H1 (cell line): ENCODE measurements at regions not wholly inside any gene's neighbourhood (a gene's known extent, or its start where the extent isn't known, plus 50 kb on each side); places are given as distances from the start of the nearest gene placed in this dataset.

Source experiments
- CTCF ChIA-PET: fragments of 300-600 bp; sonication (Branson Sonifier 250); formaldehyde crosslinking; loops from one replicate; lab custom pipeline; 2021; ENCODE audit not compliant: partially characterized antibody; lab: Charles Lee
- POLR2A ChIA-PET: fragments of 300-600 bp; sonication (Branson Sonifier 250); formaldehyde crosslinking; loops from one replicate; lab custom pipeline; 2021; ENCODE audit warnings: inconsistent platforms; ENCODE audit not compliant: partially characterized antibody; lab: Charles Lee
- DNase-seq, 2 experiments: peaks; one replicate each; pipeline versions ENCODE4 v3.0.0 to v3.0.0-alpha.2; 2010 to 2022; ENCODE audit warnings: low spot score in 2 of 2, low read depth in 1 of 2, mixed read lengths in 1 of 2
- FAIRE-seq: peaks from 2 replicates; lab custom pipeline; 2011; peaks lifted over from hg19 to GRCh38; lab: Jason Lieb, UNC
- H2AFZ ChIP-seq: 2 replicates; pipeline ENCODE4 v1.8.1; 2012; ENCODE audit warnings: low read length, inconsistent platforms
- H2AK5ac ChIP-seq: 2 replicates; pipeline ENCODE4 v1.6.1; 2013; ENCODE audit warnings: low read depth, low read length
- H2BK120ac ChIP-seq: replicated peaks from 2 replicates; pipeline ENCODE3; 2013; ENCODE audit warnings: low read depth, low read length, inconsistent platforms
- H2BK12ac ChIP-seq: 2 replicates; pipeline ENCODE4 v1.6.1; 2013; ENCODE audit warnings: low read depth, low read length
- H2BK15ac ChIP-seq: 2 replicates; pipeline ENCODE4 v1.6.1; 2013; ENCODE audit warnings: low read length
- H2BK20ac ChIP-seq: 2 replicates; pipeline ENCODE4 v1.6.1; 2013; ENCODE audit warnings: low read length
- H2BK5ac ChIP-seq: 2 replicates; pipeline ENCODE4 v1.6.1; 2013; ENCODE audit warnings: low read depth, low read length
- H3K14ac ChIP-seq: 2 replicates; pipeline ENCODE4 v1.6.1; 2013; ENCODE audit warnings: inconsistent platforms; ENCODE audit not compliant: insufficient read length
- H3K18ac ChIP-seq: 2 replicates; pipeline ENCODE4 v1.6.1; 2013; ENCODE audit warnings: low read length; ENCODE audit errors: extremely low read depth
- H3K23ac ChIP-seq: 2 replicates; pipeline ENCODE4 v1.6.1; 2013; ENCODE audit warnings: inconsistent platforms; ENCODE audit not compliant: insufficient read length
- H3K23me2 ChIP-seq: 2 replicates; pipeline ENCODE4 v1.6.1; 2013; ENCODE audit warnings: low read depth, low read length
- H3K27ac ChIP-seq: 2 replicates; pipeline ENCODE4 v1.6.1; 2011; ENCODE audit warnings: low read depth, low read length, inconsistent platforms
- H3K27me3 ChIP-seq, 4 experiments: replicated peaks in 1 of 4; 1 replicate in 1 of 4; 2 replicates in 3 of 4; pipeline versions ENCODE4 v1.6.1 to v1.8.1; 2011 to 2013; ENCODE audit warnings: low read length in 3 of 4, mild to moderate bottlenecking in 3 of 4, inconsistent platforms in 2 of 4, mixed read lengths in 2 of 4, moderate library complexity in 1 of 4; ENCODE audit not compliant: control insufficient read depth in 3 of 4, insufficient read depth in 3 of 4; ENCODE audit errors: extremely low read depth in 1 of 4
- H3K36me3 ChIP-seq, 4 experiments: 2 replicates each; pipeline versions ENCODE4 v1.6.1 to v1.8.1; 2011 to 2013; ENCODE audit warnings: mild to moderate bottlenecking in 4 of 4, low read length in 3 of 4, moderate library complexity in 2 of 4, control low read depth in 1 of 4, inconsistent platforms in 1 of 4; ENCODE audit not compliant: insufficient read depth in 4 of 4, control insufficient read depth in 2 of 4
- H3K4ac ChIP-seq: replicated peaks from 2 replicates; pipeline ENCODE3; 2013; ENCODE audit warnings: low read length, low read depth, mixed read lengths, inconsistent platforms; ENCODE audit not compliant: insufficient read length
- H3K4me1 ChIP-seq, 4 experiments: replicated peaks in 1 of 4; 1 replicate in 1 of 4; 2 replicates in 3 of 4; pipeline versions ENCODE4 v1.6.1 to v1.8.1; 2011 to 2013; ENCODE audit warnings: low read length in 3 of 4, inconsistent platforms in 2 of 4, mixed read lengths in 1 of 4; ENCODE audit not compliant: insufficient read depth in 4 of 4, control insufficient read depth in 3 of 4
- H3K4me2 ChIP-seq, 2 experiments: 2 replicates each; pipeline versions ENCODE4 v1.6.1 to v1.8.1; 2011 to 2013; ENCODE audit warnings: low read depth in 2 of 2, low read length in 2 of 2, control low read depth in 1 of 2, inconsistent platforms in 1 of 2, mild to moderate bottlenecking in 1 of 2; ENCODE audit not compliant: insufficient read depth in 1 of 2
- H3K4me3 ChIP-seq, 4 experiments: fragments of 200-600, 300-600 bp in 1 of 4; sonication (generic), shearing (Covaris generic), sonication (Bioruptor Twin) in 1 of 4; 2 replicates each; pipeline versions ENCODE4 v1.5.1 to v1.8.1; 2011 to 2016; ENCODE audit warnings: low read length in 4 of 4, low read depth in 3 of 4, control low read depth in 2 of 4, inconsistent platforms in 2 of 4, mild to moderate bottlenecking in 2 of 4, mixed read lengths in 1 of 4, moderate library complexity in 1 of 4; ENCODE audit not compliant: insufficient read depth in 2 of 4; ENCODE audit errors: extremely low read depth in 1 of 4
- H3K56ac ChIP-seq: replicated peaks from 2 replicates; pipeline ENCODE3; 2013; ENCODE audit warnings: low read depth, mild to moderate bottlenecking, mixed read lengths, low read length, inconsistent platforms; ENCODE audit not compliant: insufficient read length
- H3K79me1 ChIP-seq: 2 replicates; pipeline ENCODE4 v1.6.1; 2013; ENCODE audit warnings: low read depth, low read length, control low read depth
- H3K79me2 ChIP-seq, 2 experiments: 2 replicates each; pipeline versions ENCODE4 v1.6.1 to v1.8.1; 2012 to 2013; ENCODE audit warnings: low read length in 2 of 2, mild to moderate bottlenecking in 2 of 2, inconsistent platforms in 1 of 2; ENCODE audit not compliant: insufficient read depth in 2 of 2, control insufficient read depth in 1 of 2
- H3K9ac ChIP-seq, 4 experiments: replicated peaks in 1 of 4; 1 replicate in 1 of 4; 2 replicates in 3 of 4; pipeline versions ENCODE4 v1.6.1 to v1.8.1; 2011 to 2013; ENCODE audit warnings: low read depth in 3 of 4, low read length in 3 of 4, control low read depth in 2 of 4, mild to moderate bottlenecking in 2 of 4, moderate library complexity in 2 of 4, inconsistent platforms in 1 of 4; ENCODE audit errors: extremely low read depth in 1 of 4
- H3K9me3 ChIP-seq, 2 experiments: 2 replicates each; pipeline versions ENCODE4 v1.6.1 to v1.8.1; 2012 to 2013; ENCODE audit warnings: mild to moderate bottlenecking in 2 of 2, moderate library complexity in 2 of 2, control low read depth in 1 of 2, inconsistent platforms in 1 of 2, low read depth in 1 of 2, low read length in 1 of 2, mixed read lengths in 1 of 2; ENCODE audit not compliant: insufficient read depth in 2 of 2
- H4K20me1 ChIP-seq, 2 experiments: replicated peaks in 1 of 2; 2 replicates each; pipeline versions ENCODE3 to v1.8.1; 2011 to 2013; ENCODE audit warnings: inconsistent platforms in 2 of 2, low read length in 2 of 2, mild to moderate bottlenecking in 1 of 2; ENCODE audit not compliant: insufficient read depth in 2 of 2, control insufficient read depth in 1 of 2
- H4K5ac ChIP-seq: 2 replicates; pipeline ENCODE4 v1.6.1; 2013; ENCODE audit warnings: low read length, low read depth, mixed read lengths, inconsistent platforms; ENCODE audit not compliant: insufficient read length
- H4K8ac ChIP-seq: 2 replicates; pipeline ENCODE4 v1.8.0; 2013; ENCODE audit warnings: mild to moderate bottlenecking, moderate library complexity, low read length, inconsistent platforms; ENCODE audit not compliant: insufficient read depth; ENCODE audit errors: extremely low read depth
- H4K91ac ChIP-seq: replicated peaks from 2 replicates; pipeline ENCODE3; 2013; ENCODE audit warnings: low read length, mixed read lengths, inconsistent platforms; ENCODE audit not compliant: insufficient read length
- CTBP2 ChIP-seq: IDR thresholded peaks from 2 replicates; pipeline ENCODE4 v1.7.0; 2011; ENCODE audit warnings: borderline replicate concordance, mild to moderate bottlenecking, moderate library complexity, mixed read lengths, low read length; ENCODE audit not compliant: insufficient read depth, insufficient read length
- EP300 ChIP-seq, 2 experiments: IDR thresholded peaks; 1 replicate in 1 of 2; 2 replicates in 1 of 2; pipeline ENCODE4 v1.6.1; 2011 to 2012; ENCODE audit warnings: low read depth in 2 of 2, low read length in 2 of 2, mild to moderate bottlenecking in 2 of 2, borderline replicate concordance in 1 of 2, inconsistent platforms in 1 of 2, moderate library complexity in 1 of 2
- NRF1 ChIP-seq: IDR thresholded peaks from 2 replicates; pipeline ENCODE4 v1.6.1; 2011; ENCODE audit warnings: mild to moderate bottlenecking, low read depth, low read length, improper control_type of control experiment
- POLR2AphosphoS5 ChIP-seq: IDR thresholded peaks from 2 replicates; pipeline ENCODE4 v1.6.1; 2011; ENCODE audit warnings: low read depth, low read length
- RAD21 ChIP-seq, 2 experiments: IDR thresholded peaks in 1 of 2; conservative IDR thresholded peaks in 1 of 2; 2 replicates each; pipeline ENCODE4 v1.6.1; 2011; ENCODE audit warnings: low read depth in 2 of 2, low read length in 2 of 2, improper control_type of control experiment in 1 of 2, inconsistent platforms in 1 of 2, mild to moderate bottlenecking in 1 of 2, moderate library complexity in 1 of 2
- RBBP5 ChIP-seq: IDR thresholded peaks from 2 replicates; pipeline ENCODE4 v1.7.1; 2012; ENCODE audit warnings: low read depth, mild to moderate bottlenecking, inconsistent platforms, low read length, moderate library complexity, borderline replicate concordance
- RNF2 ChIP-seq: fragments of 200-900, 300-1000 bp; sonication (generic); IDR thresholded peaks from 2 replicates; pipeline ENCODE4 v1.7.1; 2016; ENCODE audit warnings: borderline replicate concordance, low read depth, mild to moderate bottlenecking, antibody characterized with exemption, low read length; ENCODE audit not compliant: poor library complexity, severe bottlenecking; ENCODE audit errors: missing control alignments
- SUZ12 ChIP-seq: fragments of 200-600 bp; sonication (generic); IDR thresholded peaks from 2 replicates; pipeline ENCODE4 v1.6.1; 2012; ENCODE audit warnings: mild to moderate bottlenecking, inconsistent platforms, low read length, moderate library complexity, mixed read lengths
- TAF7 ChIP-seq: optimal IDR thresholded peaks from 2 replicates; pipeline ENCODE3; 2011; ENCODE audit warnings: low read depth, mild to moderate bottlenecking, inconsistent platforms, low read length, moderate library complexity, borderline replicate concordance
- TBP ChIP-seq: IDR thresholded peaks from 2 replicates; pipeline ENCODE4 v1.6.1; 2011; ENCODE audit warnings: low read depth, low read length, improper control_type of control experiment
- WGBS, 2 experiments: shearing (Covaris generic) in 1 of 2; methylation state at CpG; one replicate each; pipeline versions ENCODE4 v1.1.6 to v1.1.7; 2013 to 2015; ENCODE audit warnings: low lambda C conversion rate in 2 of 2, mixed read lengths in 2 of 2, inconsistent platforms in 1 of 2, low coverage in 1 of 2, missing lambda C conversion rate in 1 of 2; ENCODE audit not compliant: insufficient replicate concordance in 2 of 2, insufficient coverage in 1 of 2, insufficient read length in 1 of 2; ENCODE audit errors: extremely low coverage in 1 of 2, missing lambda C conversion rate in 1 of 2; 5-methylcytosine and 5-hydroxymethylcytosine counted together
- TF ChIP-seq, protein P1 (sequence below): IDR thresholded peaks from 2 replicates; pipeline ENCODE4 v1.6.1; 2011; ENCODE audit warnings: low read length, improper control_type of control experiment

DNA sequence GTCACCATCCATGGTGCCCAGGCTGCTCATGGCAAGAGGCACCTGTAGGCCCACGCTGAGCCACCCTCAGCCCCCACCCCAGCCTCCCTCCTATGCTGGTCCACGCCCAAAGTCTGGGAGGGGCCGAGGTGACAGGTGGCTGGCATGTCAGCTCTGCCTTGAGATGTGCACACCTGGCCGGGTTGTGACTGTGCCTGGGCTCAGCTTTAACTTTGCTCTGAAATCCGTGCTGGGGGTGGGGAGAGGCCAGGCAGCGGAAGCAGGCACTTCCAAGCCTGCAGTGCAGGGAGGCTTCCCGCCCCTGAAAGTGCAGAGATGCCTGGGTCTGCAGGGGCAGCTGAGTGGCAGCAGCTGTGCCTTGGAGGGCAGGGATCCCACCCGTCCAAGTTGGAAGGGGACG lies 1124.8 kb downstream of the SI start:
- no peaks in the 10 kb centered on the region for H3K36me3 ChIP-seq
- no peak overlapping the region for H3K4ac ChIP-seq
- no peak overlapping the region for H3K14ac ChIP-seq
- no peaks in the 10 kb centered on the region for H3K23me2 ChIP-seq
- no peak overlapping the region for H4K91ac ChIP-seq
- H2BK20ac ChIP-seq: no peak overlapping the region
- H2BK120ac ChIP-seq: no peak overlapping the region
- H4K8ac ChIP-seq: no peak overlapping the region
- H4K5ac ChIP-seq: no peak overlapping the region
- no peaks in the 10 kb centered on the region for H4K20me1 ChIP-seq
- no peak overlapping the region for H2AK5ac ChIP-seq
- 74% methylated on average over 9 of the region's 9 CpGs; no CpG with 5 or more reads in 1 of the 2 experiments for WGBS, 2 experiments
- no peaks in the 10 kb centered on the region for H3K27me3 ChIP-seq
- no peak overlapping the region for H3K23ac ChIP-seq
- H2AFZ ChIP-seq: 0 out of 2 replicates have a peak overlapping the region, but pooled peaks have one; percentile 66
- no peak overlapping the region for H2BK12ac ChIP-seq
- no peak overlapping the region for H3K4me2 ChIP-seq
- H2BK15ac ChIP-seq: no peak overlapping the region
- no peaks in the 10 kb centered on the region for H3K79me1 ChIP-seq
- no peak overlapping the region for H2BK5ac ChIP-seq
- DNase-seq (no peak), FAIRE-seq (no peak)
- no peak overlapping the region for H3K9ac ChIP-seq
- no peak overlapping the region for H3K4me3 ChIP-seq
- H3K18ac ChIP-seq: no peak overlapping the region
- H3K56ac ChIP-seq: no peak overlapping the region
- CTCF ChIA-PET: interaction anchor here (1.0 to 1.5 kb wide), 3 partner anchors 11 to 175 kb away, joined by 3 to 4 read pairs (median 3); no protein-coding TSS in a partner anchor
- POLR2A ChIA-PET: no interaction called here
- H3K9me3 ChIP-seq: no peaks in the 10 kb centered on the region
- H3K79me2 ChIP-seq: no peaks in the 10 kb centered on the region
- H3K4me1 ChIP-seq: no peaks in the 10 kb centered on the region
- no peak overlapping the region for H3K27ac ChIP-seq
- TF ChIP-seq RAD21 (IDR thresholded peaks at IDR 0.05 in 1 of 2, conservative IDR thresholded peaks at IDR 0.05 in 1 of 2; ENCODE audit: low read depth in 2 of 2, low read length in 2 of 2): no peak
- TF ChIP-seq, protein P1, sequence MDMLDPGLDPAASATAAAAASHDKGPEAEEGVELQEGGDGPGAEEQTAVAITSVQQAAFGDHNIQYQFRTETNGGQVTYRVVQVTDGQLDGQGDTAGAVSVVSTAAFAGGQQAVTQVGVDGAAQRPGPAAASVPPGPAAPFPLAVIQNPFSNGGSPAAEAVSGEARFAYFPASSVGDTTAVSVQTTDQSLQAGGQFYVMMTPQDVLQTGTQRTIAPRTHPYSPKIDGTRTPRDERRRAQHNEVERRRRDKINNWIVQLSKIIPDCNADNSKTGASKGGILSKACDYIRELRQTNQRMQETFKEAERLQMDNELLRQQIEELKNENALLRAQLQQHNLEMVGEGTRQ: no peak
- TF ChIP-seq TBP: no peak
- no peak for TF ChIP-seq POLR2AphosphoS5
- TF ChIP-seq RBBP5: no peak
- no peak for TF ChIP-seq NRF1
- no peak for TF ChIP-seq RNF2
- no peak for TF ChIP-seq EP300 (IDR thresholded peaks at IDR 0.05; ENCODE audit: borderline replicate concordance in 1 of 2, low read depth in 2 of 2, low read length in 2 of 2)
- TF ChIP-seq CTBP2: no peak
- no peak for TF ChIP-seq TAF7
- no peak for TF ChIP-seq SUZ12
